ENCODE measurements at regions not wholly inside any gene's neighbourhood (a gene's known extent, or its start where the extent isn't known, plus 50 kb on each side); places are given as distances from the start of the nearest gene placed in this dataset.

DNA sequence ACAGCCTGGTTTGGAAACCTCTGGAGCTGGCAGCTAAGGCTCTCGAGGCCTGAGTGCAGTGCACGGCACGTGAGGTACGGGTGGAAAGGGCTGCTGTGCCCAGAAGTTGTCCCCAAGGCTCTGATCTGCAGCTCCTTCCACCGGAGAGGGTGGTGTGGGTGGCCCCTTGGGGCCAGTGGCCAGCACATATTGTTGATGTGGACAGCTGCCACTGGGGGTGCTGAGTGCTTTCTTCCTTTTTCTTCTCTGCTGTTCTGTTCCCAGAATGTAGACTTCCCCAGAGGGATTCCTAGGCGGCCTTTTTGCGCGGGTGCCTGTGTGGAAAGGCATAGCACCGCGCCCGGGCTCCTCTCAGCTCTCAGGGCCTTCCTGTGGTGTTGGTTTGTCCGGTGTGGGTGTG, 1476.5 kb downstream of the TBC1D22A start:
- no peak for TF ChIP-seq POLR2AphosphoS5 (IDR thresholded peaks at IDR 0.05; ENCODE audit: low read depth, low read length)
- no peak for TF ChIP-seq TAF1 (IDR thresholded peaks at IDR 0.05; ENCODE audit: low read depth, low read length)

Data from GM12891 (cell line).